Gastroesophageal sphincter (tissue), 3 donors: ENCODE measurements at regions not wholly inside any gene's neighbourhood (a gene's known extent, or its start where the extent isn't known, plus 50 kb on each side); places are given as distances from the start of the nearest gene placed in this dataset.

Experiments used
- CTCF ChIP-seq, 4 experiments: fragments of 200-600 bp in 2 of 4; fragments of 450-650 bp in 2 of 4; sonication (generic) in 1 of 4; IDR thresholded peaks; one replicate each; pipeline ENCODE4 v1.5.1; 2017 to 2019; ENCODE audit warnings: antibody characterized with exemption in 4 of 4, mild to moderate bottlenecking in 2 of 4, moderate library complexity in 2 of 4
- POLR2A ChIP-seq, 2 donors: fragments of 450-650 bp; IDR thresholded peaks; one replicate each; pipeline ENCODE4 v1.6.1; 2017; ENCODE audit warnings: antibody characterized with exemption in 2 of 2, mild to moderate bottlenecking in 2 of 2, moderate library complexity in 1 of 2
- POLR2AphosphoS5 ChIP-seq: sonication (generic); formaldehyde crosslinking; IDR thresholded peaks from one replicate; pipeline ENCODE4 v1.6.1; 2017; ENCODE audit warnings: antibody characterized with exemption

- TF ChIP-seq CTCF (IDR thresholded peaks at IDR 0.05) (no peak), POLR2A (IDR thresholded peaks at IDR 0.05) (no peak), POLR2AphosphoS5 (no peak)
Observed at GRCh38 chr4:72997409-72997808, 72.1 kb downstream of the COX18 start.
